ENCODE measurements at regions not wholly inside any gene's neighbourhood (a gene's known extent, or its start where the extent isn't known, plus 50 kb on each side); places are given as distances from the start of the nearest gene placed in this dataset.

- no peak for TF ChIP-seq GATA3 (IDR thresholded peaks at IDR 0.05; ENCODE audit: low read depth, low read length)
- no peak for TF ChIP-seq GATA2 (IDR thresholded peaks at IDR 0.05; ENCODE audit: low read depth, low read length)
Measured at GRCh38 chr6:100996409-100996808, 115.3 kb upstream of the ASCC3 start.

GRCh38 chr6:100998111-100998510 lies 117.0 kb upstream of the ASCC3 start:
- TF ChIP-seq GATA3 (IDR thresholded peaks at IDR 0.05; ENCODE audit: low read depth, low read length) (no peak), GATA2 (IDR thresholded peaks at IDR 0.05; ENCODE audit: low read depth, low read length) (no peak)

- TF ChIP-seq GATA2 (IDR thresholded peaks at IDR 0.05; ENCODE audit: low read depth, low read length): no peak
Measured at GRCh38 chr6:100999034-100999597, 118.0 kb upstream of the ASCC3 start.

- TF ChIP-seq GATA3 (IDR thresholded peaks at IDR 0.05; ENCODE audit: low read depth, low read length): no peak
- TF ChIP-seq GATA2 (IDR thresholded peaks at IDR 0.05; ENCODE audit: low read depth, low read length): no peak
Measured at GRCh38 chr6:101000341-101000740, 119.2 kb upstream of the ASCC3 start.

- TF ChIP-seq GATA2 (IDR thresholded peaks at IDR 0.05; ENCODE audit: low read depth, low read length) (no peak), GATA3 (IDR thresholded peaks at IDR 0.05; ENCODE audit: low read depth, low read length) (no peak)
Measured at GRCh38 chr6:101001012-101001411, 119.9 kb upstream of the ASCC3 start.

- TF ChIP-seq GATA2 (IDR thresholded peaks at IDR 0.05; ENCODE audit: low read depth, low read length) (no peak), GATA3 (IDR thresholded peaks at IDR 0.05; ENCODE audit: low read depth, low read length) (no peak)
Measured at GRCh38 chr6:101001607-101002006, 120.5 kb upstream of the ASCC3 start.

GRCh38 chr6:101003075-101003474 lies 121.9 kb upstream of the ASCC3 start:
- TF ChIP-seq GATA2 (IDR thresholded peaks at IDR 0.05; ENCODE audit: low read depth, low read length): no peak
- TF ChIP-seq GATA3 (IDR thresholded peaks at IDR 0.05; ENCODE audit: low read depth, low read length): no peak

- no peak for TF ChIP-seq GATA3 (IDR thresholded peaks at IDR 0.05; ENCODE audit: low read depth, low read length)
- TF ChIP-seq GATA2 (IDR thresholded peaks at IDR 0.05; ENCODE audit: low read depth, low read length): no peak
Measured at GRCh38 chr6:101011186-101011585, 130.1 kb upstream of the ASCC3 start.

GRCh38 chr6:101013612-101014195 lies 132.6 kb upstream of the ASCC3 start:
- no peak for TF ChIP-seq GATA3 (IDR thresholded peaks at IDR 0.05; ENCODE audit: low read depth, low read length)
- no peak for TF ChIP-seq GATA2 (IDR thresholded peaks at IDR 0.05; ENCODE audit: low read depth, low read length)

- TF ChIP-seq GATA2 (IDR thresholded peaks at IDR 0.05; ENCODE audit: low read depth, low read length) (no peak), GATA3 (IDR thresholded peaks at IDR 0.05; ENCODE audit: low read depth, low read length) (no peak)
Measured at GRCh38 chr6:101015541-101015940, 134.4 kb upstream of the ASCC3 start.

- TF ChIP-seq GATA3 (IDR thresholded peaks at IDR 0.05; ENCODE audit: low read depth, low read length) (no peak), GATA2 (IDR thresholded peaks at IDR 0.05; ENCODE audit: low read depth, low read length) (no peak)
Measured at GRCh38 chr6:101016163-101016562, 135.0 kb upstream of the ASCC3 start.

GRCh38 chr6:101018157-101018556 lies 137.0 kb upstream of the ASCC3 start:
- TF ChIP-seq GATA2 (IDR thresholded peaks at IDR 0.05; ENCODE audit: low read depth, low read length) (no peak), GATA3 (IDR thresholded peaks at IDR 0.05; ENCODE audit: low read depth, low read length) (no peak)

GRCh38 chr6:101021504-101021903 lies 140.4 kb upstream of the ASCC3 start:
- TF ChIP-seq GATA2 (IDR thresholded peaks at IDR 0.05; ENCODE audit: low read depth, low read length) (no peak), GATA3 (IDR thresholded peaks at IDR 0.05; ENCODE audit: low read depth, low read length) (no peak)

GRCh38 chr6:101042966-101043365 lies 161.8 kb upstream of the ASCC3 start:
- TF ChIP-seq GATA2 (IDR thresholded peaks at IDR 0.05; ENCODE audit: low read depth, low read length) (no peak), GATA3 (IDR thresholded peaks at IDR 0.05; ENCODE audit: low read depth, low read length) (no peak)

- no peak for TF ChIP-seq GATA2 (IDR thresholded peaks at IDR 0.05; ENCODE audit: low read depth, low read length)
- no peak for TF ChIP-seq GATA3 (IDR thresholded peaks at IDR 0.05; ENCODE audit: low read depth, low read length)
Measured at GRCh38 chr6:101058296-101058695, 177.2 kb upstream of the ASCC3 start.

- TF ChIP-seq GATA3 (IDR thresholded peaks at IDR 0.05; ENCODE audit: low read depth, low read length) (no peak), GATA2 (IDR thresholded peaks at IDR 0.05; ENCODE audit: low read depth, low read length) (no peak)
Measured at GRCh38 chr6:101066481-101066880, 185.4 kb upstream of the ASCC3 start.

All from SH-SY5Y (cell line).